Fibroblast of villous mesenchyme (primary cell): ENCODE measurements at regions not wholly inside any gene's neighbourhood (a gene's known extent, or its start where the extent isn't known, plus 50 kb on each side); places are given as distances from the start of the nearest gene placed in this dataset.

Source experiments
- DNase-seq: peaks from one replicate; pipeline ENCODE4 v3.0.0-alpha.2; 2010; ENCODE audit warnings: low read depth
- H3K4me3 ChIP-seq: 2 replicates; pipeline ENCODE4 v1.5.1; 2011; ENCODE audit warnings: low read depth, mild to moderate bottlenecking, low read length
- TF ChIP-seq, protein P1 (sequence below): IDR thresholded peaks from 2 replicates; pipeline ENCODE4 v1.5.1; 2012; ENCODE audit warnings: low read depth, mild to moderate bottlenecking, low read length; ENCODE audit not compliant: insufficient read depth

DNA sequence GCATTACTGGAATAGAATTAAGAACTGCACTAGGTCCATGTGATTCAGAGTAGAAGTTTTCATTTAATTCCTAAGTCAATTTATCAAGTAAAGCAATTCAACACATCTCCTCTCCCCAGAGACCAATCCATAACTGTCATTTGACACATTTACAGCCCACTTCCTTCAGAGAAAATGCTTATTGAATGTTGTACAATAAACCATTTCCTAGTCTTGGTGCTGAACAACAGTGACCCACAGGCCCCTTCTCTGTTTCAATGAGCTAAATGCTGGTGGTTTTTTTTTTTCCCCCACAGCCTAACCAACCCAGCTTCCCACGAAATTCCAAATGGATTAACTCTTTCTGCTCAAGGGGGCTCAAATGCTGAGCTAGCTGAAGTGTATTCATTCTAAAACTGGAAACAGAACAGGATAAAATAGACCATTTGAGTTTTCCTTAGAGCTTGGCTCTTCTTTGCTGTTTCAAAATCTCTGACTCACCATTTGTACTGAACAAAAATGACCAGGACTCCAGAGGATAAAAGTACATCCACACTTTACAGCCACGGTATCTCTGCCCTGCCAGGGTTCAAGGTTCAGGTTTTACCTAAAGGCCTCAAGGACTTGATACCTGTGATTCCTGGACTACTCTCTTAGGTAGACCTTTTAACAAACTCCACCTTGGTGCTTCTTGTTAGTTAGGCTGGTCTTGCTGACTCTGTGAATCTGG is 62.3 kb downstream of the TMEM100 start:
- DNase-seq, result peak; percentile 56
- TF ChIP-seq, protein P1, sequence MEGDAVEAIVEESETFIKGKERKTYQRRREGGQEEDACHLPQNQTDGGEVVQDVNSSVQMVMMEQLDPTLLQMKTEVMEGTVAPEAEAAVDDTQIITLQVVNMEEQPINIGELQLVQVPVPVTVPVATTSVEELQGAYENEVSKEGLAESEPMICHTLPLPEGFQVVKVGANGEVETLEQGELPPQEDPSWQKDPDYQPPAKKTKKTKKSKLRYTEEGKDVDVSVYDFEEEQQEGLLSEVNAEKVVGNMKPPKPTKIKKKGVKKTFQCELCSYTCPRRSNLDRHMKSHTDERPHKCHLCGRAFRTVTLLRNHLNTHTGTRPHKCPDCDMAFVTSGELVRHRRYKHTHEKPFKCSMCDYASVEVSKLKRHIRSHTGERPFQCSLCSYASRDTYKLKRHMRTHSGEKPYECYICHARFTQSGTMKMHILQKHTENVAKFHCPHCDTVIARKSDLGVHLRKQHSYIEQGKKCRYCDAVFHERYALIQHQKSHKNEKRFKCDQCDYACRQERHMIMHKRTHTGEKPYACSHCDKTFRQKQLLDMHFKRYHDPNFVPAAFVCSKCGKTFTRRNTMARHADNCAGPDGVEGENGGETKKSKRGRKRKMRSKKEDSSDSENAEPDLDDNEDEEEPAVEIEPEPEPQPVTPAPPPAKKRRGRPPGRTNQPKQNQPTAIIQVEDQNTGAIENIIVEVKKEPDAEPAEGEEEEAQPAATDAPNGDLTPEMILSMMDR, result no peak
- no peak overlapping the region for H3K4me3 ChIP-seq

DNA sequence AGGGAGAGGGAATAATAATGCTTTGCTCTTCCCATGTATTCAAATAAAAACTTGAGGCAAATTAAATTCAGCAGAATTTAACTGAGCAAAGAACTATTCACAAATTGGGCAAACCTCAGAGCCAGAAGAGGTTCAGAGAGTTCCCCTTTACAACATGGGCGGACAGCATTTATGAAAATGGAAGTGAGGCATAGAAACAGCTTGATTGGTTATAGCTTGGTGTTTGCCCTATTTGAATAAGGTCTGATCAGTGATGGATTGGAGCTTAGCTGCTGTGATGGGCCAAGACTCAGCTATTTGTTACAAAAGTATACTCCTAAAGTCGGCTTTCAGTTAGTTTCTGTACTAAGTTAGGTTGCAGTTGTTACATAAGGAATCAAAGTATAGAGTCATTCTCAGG is 63.0 kb downstream of the TMEM100 start:
- no peak for DNase-seq
- no peak overlapping the region for H3K4me3 ChIP-seq
- TF ChIP-seq, protein P1, result no peak

GRCh38 chr17:55655777-55656176 is 66.9 kb downstream of the TMEM100 start:
- no peak for DNase-seq
- H3K4me3 ChIP-seq, result no peak overlapping the region
- TF ChIP-seq, protein P1, result no peak

- TF ChIP-seq, protein P1, result no peak
- DNase-seq, result peak; percentile 14
- no peak overlapping the region for H3K4me3 ChIP-seq
Observed at GRCh38 chr17:55654821-55655220, 67.8 kb downstream of the TMEM100 start.

DNA sequence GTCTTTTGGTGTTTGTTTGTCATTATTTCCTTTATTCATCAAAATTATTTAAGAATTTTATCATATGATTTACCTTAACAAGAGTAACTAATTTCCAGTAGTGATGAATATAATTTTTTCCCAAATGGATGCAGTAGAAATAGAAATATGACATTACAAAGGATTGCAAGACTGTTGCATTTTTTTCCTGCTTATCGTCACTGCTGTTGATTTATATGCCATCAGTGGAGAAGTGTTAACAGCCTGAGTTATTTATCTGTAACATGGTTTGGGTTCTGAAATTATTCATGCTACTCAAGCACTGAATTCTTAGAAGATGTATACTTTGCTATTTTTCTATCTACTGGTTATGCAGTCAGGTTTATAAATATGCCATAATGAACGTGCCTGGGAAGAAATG is 68.6 kb downstream of the TMEM100 start:
- TF ChIP-seq, protein P1, result no peak
- DNase-seq, result no peak
- H3K4me3 ChIP-seq, result no peak overlapping the region

GRCh38 chr17:55652825-55653224 is 69.8 kb downstream of the TMEM100 start:
- no peak overlapping the region for H3K4me3 ChIP-seq
- TF ChIP-seq, protein P1, result no peak
- no peak for DNase-seq
